Large intestine (tissue), 3 donors: ENCODE measurements at regions not wholly inside any gene's neighbourhood (a gene's known extent, or its start where the extent isn't known, plus 50 kb on each side); places are given as distances from the start of the nearest gene placed in this dataset.

Experiments
- DNase-seq, 2 donors: peaks; one replicate each; pipeline versions ENCODE4 v3.0.0 to v3.0.0-alpha.2; 2013
- H3K27ac ChIP-seq: one replicate; pipeline ENCODE4 v1.5.1; 2013; ENCODE audit warnings: low read length
- H3K27me3 ChIP-seq: 2 replicates; pipeline ENCODE4 v1.6.1; 2013; ENCODE audit warnings: low read length; ENCODE audit not compliant: control insufficient read depth, insufficient read depth
- H3K36me3 ChIP-seq: 2 replicates; pipeline ENCODE4 v1.6.1; 2013; ENCODE audit warnings: low read length; ENCODE audit not compliant: control insufficient read depth, insufficient read depth
- H3K4me1 ChIP-seq: one replicate; pipeline ENCODE4 v1.6.1; 2013; ENCODE audit warnings: low read length; ENCODE audit not compliant: control insufficient read depth, insufficient read depth
- H3K4me3 ChIP-seq: one replicate; pipeline ENCODE4 v1.5.1; 2013; ENCODE audit warnings: low read length
- H3K9me3 ChIP-seq: one replicate; pipeline ENCODE4 v1.6.1; 2013; ENCODE audit warnings: mild to moderate bottlenecking, low read depth, low read length, moderate library complexity; ENCODE audit not compliant: control insufficient read depth
- WGBS: methylation state at CpG from one replicate; pipeline ENCODE4 v1.1.5; 2013; ENCODE audit warnings: low lambda C conversion rate; ENCODE audit not compliant: insufficient coverage; 5-methylcytosine and 5-hydroxymethylcytosine counted together

DNA sequence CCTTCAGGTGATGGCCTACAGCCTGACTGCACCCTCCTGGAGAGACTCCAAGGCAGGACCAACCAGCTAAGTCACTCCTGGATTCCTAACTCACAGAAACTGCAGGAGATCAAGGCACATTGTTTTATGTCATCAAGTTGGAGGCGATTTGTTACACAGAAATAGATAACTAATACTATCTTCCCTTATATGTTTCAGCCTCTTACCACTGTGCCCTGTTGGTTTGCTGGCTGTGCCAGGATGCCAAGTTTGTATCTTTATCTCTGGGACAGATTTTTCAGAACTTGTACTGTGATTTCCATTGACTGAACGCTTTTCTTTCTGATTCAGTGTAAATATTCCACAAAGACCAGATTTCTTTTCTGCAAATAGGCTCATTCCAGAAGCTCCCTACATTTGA, 76.2 kb upstream of the OPCML start:
- H3K27me3 ChIP-seq, result no peaks in the 10 kb centered on the region
- WGBS, result no CpG with 5 or more reads among the region's 2 CpGs
- H3K4me1 ChIP-seq, result no peaks in the 10 kb centered on the region
- H3K27ac ChIP-seq, result no peak overlapping the region
- no peaks in the 10 kb centered on the region for H3K9me3 ChIP-seq
- H3K36me3 ChIP-seq, result no peaks in the 10 kb centered on the region
- no peak for DNase-seq
- no peak overlapping the region for H3K4me3 ChIP-seq

DNA sequence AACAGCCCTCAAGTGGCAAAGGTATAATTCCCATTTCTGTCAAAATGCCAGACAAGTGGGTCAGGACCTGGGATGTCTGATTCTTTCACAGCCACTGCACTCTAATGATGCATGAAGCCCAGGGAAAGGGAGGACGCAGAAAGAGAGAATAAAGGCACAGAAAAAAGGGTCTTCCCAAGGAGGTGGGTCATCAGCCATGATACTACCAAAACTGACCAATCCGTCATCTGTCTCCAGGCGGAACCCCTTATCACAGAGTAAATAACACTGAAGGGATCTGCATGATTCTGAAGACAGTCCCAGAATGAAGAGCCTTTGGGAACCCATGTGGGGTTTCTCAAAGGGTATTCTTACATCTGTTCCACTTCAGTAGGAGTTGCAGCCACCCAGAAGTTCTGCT, 73.8 kb upstream of the OPCML start:
- Histone ChIP-seq H3K9me3 (no peaks in the 10 kb centered on the region), H3K27ac (no peak overlapping the region), H3K4me1 (no peaks in the 10 kb centered on the region), H3K27me3 (no peaks in the 10 kb centered on the region), H3K4me3 (no peak overlapping the region), H3K36me3 (no peaks in the 10 kb centered on the region)
- WGBS, result no CpG with 5 or more reads among the region's 3 CpGs
- no peak for DNase-seq

DNA sequence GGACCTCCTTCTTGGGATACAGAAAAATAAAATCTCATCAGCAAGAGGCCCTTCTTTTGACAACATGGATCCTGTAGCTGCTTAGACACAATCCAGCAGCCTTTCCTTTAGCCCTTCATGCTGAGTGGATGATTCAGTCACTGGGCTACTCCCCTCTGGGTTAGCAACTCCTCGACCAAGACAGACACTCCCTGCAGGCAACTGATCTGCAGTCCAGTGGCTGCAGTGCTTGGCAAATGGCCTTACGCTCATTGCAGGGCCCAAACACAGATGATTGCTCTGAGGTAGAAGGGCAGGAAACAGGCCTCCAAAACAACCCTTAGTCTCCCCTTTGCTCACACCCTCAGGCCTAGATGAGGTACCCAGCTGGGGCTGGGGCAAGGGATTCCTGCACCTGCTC, 73.2 kb upstream of the OPCML start:
- H3K4me3 ChIP-seq, result no peak overlapping the region
- no peak for DNase-seq
- H3K36me3 ChIP-seq, result no peaks in the 10 kb centered on the region
- H3K27me3 ChIP-seq, result no peaks in the 10 kb centered on the region
- H3K4me1 ChIP-seq, result no peaks in the 10 kb centered on the region
- no CpG with 5 or more reads among the region's 2 CpGs for WGBS
- no peak overlapping the region for H3K27ac ChIP-seq
- H3K9me3 ChIP-seq, result no peaks in the 10 kb centered on the region

DNA sequence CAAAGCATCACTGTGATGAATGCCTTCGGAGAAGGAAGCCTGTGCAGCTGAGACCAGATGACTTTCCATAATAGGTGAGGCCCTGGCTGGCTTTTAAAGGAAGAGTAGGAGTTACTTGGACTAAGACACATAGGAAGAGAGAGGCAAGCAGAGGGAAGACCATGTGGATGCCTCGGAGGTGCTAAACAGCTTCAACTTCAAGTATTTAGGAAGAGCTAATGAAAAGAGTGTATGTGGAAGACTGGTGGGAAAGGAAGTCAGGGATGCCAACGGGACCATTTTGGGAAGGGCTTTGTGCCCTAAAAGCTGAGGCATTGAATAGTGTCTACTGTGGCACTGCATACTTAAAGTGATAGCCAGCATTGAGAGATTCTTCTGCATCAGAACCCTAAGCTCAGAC, 69.3 kb upstream of the OPCML start:
- H3K27me3 ChIP-seq, result no peaks in the 10 kb centered on the region
- no peak overlapping the region for H3K27ac ChIP-seq

DNA sequence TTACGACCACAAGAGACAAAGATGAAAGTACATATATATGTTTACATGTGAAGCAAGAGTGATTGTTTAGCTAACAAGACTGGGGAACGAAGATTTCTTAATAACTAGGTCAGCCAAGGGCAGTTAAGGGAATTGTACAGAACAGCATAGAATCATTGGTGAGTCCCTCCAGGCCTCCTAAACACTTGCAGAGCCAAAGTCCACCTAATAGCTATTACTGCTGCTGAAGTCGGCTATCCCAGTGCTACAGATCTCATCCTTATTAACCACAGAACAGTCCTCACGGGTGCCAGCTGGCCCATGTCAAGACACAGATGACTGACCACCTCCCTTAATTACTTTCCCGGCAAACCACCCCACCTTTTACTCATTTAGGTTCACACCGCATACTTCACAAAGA, 68.5 kb upstream of the OPCML start:
- no peaks in the 10 kb centered on the region for H3K9me3 ChIP-seq
- DNase-seq, result no peak
- 60% methylated on average over 1 of the region's 6 CpGs for WGBS
- no peak overlapping the region for H3K4me3 ChIP-seq
- no peaks in the 10 kb centered on the region for H3K4me1 ChIP-seq
- H3K27me3 ChIP-seq, result no peaks in the 10 kb centered on the region
- H3K36me3 ChIP-seq, result no peaks in the 10 kb centered on the region
- H3K27ac ChIP-seq, result no peak overlapping the region

More for the DNA sequence above, 69.3 kb upstream of the OPCML start:
- Histone ChIP-seq H3K4me1 (no peaks in the 10 kb centered on the region), H3K9me3 (no peaks in the 10 kb centered on the region), H3K4me3 (no peak overlapping the region), H3K36me3 (no peaks in the 10 kb centered on the region)
- WGBS, result no CpG with 5 or more reads among the region's 3 CpGs
- no peak for DNase-seq

DNA sequence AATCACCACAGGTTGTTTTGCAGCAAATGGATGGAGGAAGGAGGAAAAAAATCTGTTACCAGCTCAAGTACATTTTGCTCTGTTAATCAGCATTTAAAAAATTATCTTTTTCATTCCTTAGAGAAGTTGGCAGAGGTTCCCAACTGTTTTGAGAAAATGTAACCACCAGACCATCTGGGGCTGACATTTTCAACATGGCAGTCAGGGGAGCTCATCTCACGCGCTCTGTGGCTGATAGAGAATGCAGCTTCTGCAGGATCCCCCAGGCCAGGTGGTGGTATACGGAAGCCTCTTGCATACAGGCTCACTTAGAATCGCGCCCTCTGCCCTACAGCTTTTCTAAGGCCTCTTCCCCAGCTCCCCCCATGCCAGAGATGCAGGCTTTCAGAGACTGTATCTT, 68.0 kb upstream of the OPCML start:
- Histone ChIP-seq H3K4me3 (no peak overlapping the region), H3K36me3 (no peaks in the 10 kb centered on the region), H3K27me3 (no peaks in the 10 kb centered on the region), H3K4me1 (no peaks in the 10 kb centered on the region), H3K27ac (no peak overlapping the region), H3K9me3 (no peaks in the 10 kb centered on the region)
- WGBS, result 73% methylated on average over 3 of the region's 5 CpGs
- DNase-seq, result no peak

DNA sequence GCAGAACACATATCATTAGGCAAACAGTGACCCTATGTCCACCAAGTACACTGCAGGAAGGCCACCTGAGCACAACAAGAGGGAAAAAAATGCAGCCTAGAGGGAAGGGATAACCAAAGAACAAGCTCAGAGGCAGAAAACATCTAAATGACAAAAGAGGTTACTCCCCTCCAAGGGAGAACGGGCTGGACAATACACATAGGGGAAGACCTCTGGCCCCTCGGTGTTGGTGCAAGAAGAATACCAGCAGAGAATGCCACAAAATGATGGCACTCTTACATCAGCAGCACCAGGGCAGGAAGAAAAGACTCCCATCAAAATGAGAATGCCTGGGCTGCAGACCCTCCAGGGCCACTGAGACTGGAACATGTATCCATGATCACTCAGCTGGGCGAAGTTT, 66.6 kb upstream of the OPCML start:
- no peaks in the 10 kb centered on the region for H3K36me3 ChIP-seq
- DNase-seq, result no peak
- H3K27me3 ChIP-seq, result no peaks in the 10 kb centered on the region
- H3K4me3 ChIP-seq, result no peak overlapping the region
- no peak overlapping the region for H3K27ac ChIP-seq
- H3K9me3 ChIP-seq, result no peaks in the 10 kb centered on the region
- no CpG with 5 or more reads among the region's 3 CpGs for WGBS
- H3K4me1 ChIP-seq, result no peaks in the 10 kb centered on the region

DNA sequence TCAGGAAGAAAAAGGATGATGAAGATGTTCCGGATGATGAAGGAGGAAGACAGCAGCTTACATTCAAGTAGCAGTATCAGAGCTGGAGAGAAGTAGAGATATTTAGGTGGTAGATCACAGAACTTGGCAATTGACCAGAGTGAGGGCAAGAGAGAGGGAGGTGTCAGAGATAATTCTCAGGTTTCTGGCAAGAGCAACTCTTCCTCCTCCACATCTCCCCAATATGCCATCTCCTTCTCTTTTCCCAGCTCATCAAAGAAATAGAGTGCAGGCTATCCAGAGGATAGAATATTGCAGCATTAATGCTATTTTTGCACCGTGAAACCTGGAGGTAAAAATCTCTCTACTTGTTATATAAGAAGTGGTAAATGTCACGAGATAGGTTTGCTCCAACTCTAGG, 64.9 kb upstream of the OPCML start:
- no peak for DNase-seq

DNA sequence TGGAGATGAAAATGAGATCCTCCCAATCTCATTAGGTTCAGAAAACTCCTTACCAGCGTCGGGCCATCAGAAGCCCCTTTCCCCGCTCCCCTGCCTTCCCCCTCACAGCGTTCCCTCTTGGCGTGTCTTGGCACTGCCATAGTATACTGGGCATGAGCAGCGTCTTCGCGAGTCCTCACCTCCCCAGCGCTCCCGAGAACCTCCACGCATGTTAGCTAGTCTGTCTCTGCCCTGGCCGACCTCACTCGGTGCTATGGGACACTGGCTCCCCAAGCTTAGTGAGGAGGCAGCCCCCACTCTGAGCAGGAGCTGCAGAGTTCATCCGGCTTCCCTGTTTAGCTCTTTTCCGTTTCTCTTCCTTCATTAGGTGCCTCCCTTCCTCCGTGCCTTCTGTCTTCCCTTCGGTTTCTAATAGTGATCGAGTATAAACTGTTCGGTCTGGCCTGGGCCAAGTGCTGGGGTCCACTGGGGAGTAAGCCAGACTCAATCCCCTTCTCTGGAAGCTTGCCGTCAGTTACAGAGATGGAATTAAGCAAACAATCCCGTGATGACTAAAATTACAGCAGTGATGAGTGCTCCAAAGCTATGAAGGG, 63.8 kb upstream of the OPCML start:
- Histone ChIP-seq H3K4me1 (no peaks in the 10 kb centered on the region), H3K27me3 (no peaks in the 10 kb centered on the region), H3K9me3 (no peaks in the 10 kb centered on the region), H3K36me3 (no peaks in the 10 kb centered on the region), H3K4me3 (no peak overlapping the region), H3K27ac (no peak overlapping the region)
- no peak for DNase-seq
- WGBS, result 94% methylated on average over 6 of the region's 21 CpGs

More for the DNA sequence above, 64.9 kb upstream of the OPCML start:
- Histone ChIP-seq H3K4me3 (no peak overlapping the region), H3K4me1 (no peaks in the 10 kb centered on the region), H3K27me3 (no peaks in the 10 kb centered on the region), H3K27ac (no peak overlapping the region), H3K36me3 (no peaks in the 10 kb centered on the region), H3K9me3 (no peaks in the 10 kb centered on the region)
- 100% methylated on average over 1 of the region's 3 CpGs for WGBS

DNA sequence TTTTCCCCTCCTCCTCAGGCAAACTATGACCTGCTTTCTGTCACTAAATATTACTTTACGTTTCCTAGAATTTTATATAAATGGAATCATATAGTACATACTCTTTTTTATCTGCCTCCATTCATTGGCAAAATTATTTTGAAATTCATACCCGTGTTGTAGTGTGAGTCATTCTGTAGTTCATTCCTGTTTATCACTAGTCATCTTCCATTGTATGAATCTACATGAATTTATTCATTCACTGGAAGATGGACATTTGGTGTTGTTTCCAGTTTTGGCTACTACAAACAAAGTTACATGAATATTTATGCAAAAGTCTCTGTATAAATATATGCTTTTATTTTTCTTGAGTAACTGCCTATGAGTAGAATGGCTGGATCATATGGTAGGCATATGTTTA, 60.7 kb upstream of the OPCML start:
- Histone ChIP-seq H3K36me3 (no peaks in the 10 kb centered on the region), H3K27ac (no peak overlapping the region), H3K9me3 (no peaks in the 10 kb centered on the region), H3K4me1 (no peaks in the 10 kb centered on the region), H3K27me3 (no peaks in the 10 kb centered on the region), H3K4me3 (no peak overlapping the region)
- 93% methylated on average over 2 of the region's 2 CpGs for WGBS
- no peak for DNase-seq

DNA sequence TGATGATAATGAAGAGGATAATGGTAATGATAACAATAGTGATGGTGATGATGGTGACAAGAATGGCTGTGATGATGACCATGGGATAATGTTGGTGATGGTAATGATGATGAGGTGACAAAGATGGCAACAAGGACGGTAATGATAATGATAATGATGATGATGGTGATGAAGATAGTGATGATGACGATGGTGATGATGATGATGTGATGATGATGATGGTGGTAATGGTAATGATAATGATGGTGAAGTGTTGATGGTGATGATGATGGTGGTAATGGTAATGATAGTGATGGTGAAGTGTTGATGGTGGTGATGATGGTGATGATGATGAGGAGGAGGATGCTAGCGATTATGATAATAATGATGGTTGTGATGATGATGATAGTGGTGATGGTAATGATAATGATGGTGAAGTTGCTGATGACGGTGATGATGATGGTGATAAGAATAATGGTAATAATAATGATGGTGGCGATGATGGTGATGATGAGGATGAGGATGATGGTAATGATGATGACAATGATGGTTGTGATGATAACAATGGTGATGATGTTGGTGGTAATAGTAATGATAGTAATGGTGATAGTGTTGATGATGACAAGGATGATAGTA, 54.7 kb upstream of the OPCML start:
- Histone ChIP-seq H3K4me1 (no peaks in the 10 kb centered on the region), H3K9me3 (no peaks in the 10 kb centered on the region), H3K36me3 (no peaks in the 10 kb centered on the region), H3K27me3 (no peaks in the 10 kb centered on the region), H3K27ac (no peak overlapping the region), H3K4me3 (no peak overlapping the region)
- DNase-seq, result no peak
- WGBS, result 93% methylated on average over 5 of the region's 5 CpGs
